Colonic mucosa (tissue), 4 donors: ENCODE measurements at regions not wholly inside any gene's neighbourhood (a gene's known extent, or its start where the extent isn't known, plus 50 kb on each side); places are given as distances from the start of the nearest gene placed in this dataset.

Source experiments
- DNase-seq: peaks from one replicate; pipeline ENCODE4 v3.0.0-alpha.2; 2020
- H3K27ac ChIP-seq: fragments of 200-600 bp; one replicate; pipeline ENCODE4 v1.8.0; 2021
- H3K27me3 ChIP-seq: fragments of 200-600 bp; one replicate; pipeline ENCODE4 v1.8.0; 2021
- H3K36me3 ChIP-seq: fragments of 200-600 bp; one replicate; pipeline ENCODE4 v1.8.0; 2021
- H3K4me1 ChIP-seq: fragments of 200-600 bp; one replicate; pipeline ENCODE4 v1.8.0; 2021; ENCODE audit warnings: mild to moderate bottlenecking
- H3K4me3 ChIP-seq: fragments of 200-600 bp; one replicate; pipeline ENCODE4 v1.8.0; 2021
- H3K9ac ChIP-seq, 2 donors: one replicate each; pipeline ENCODE4 v1.7.0; 2013; ENCODE audit warnings: control low read depth in 2 of 2, low read depth in 2 of 2, low read length in 2 of 2
- H3K9me3 ChIP-seq: fragments of 200-600 bp; one replicate; pipeline ENCODE4 v1.8.0; 2021
- intact Hi-C: fragments of 100-400 bp; cut with DNase I; formaldehyde crosslinking; loops from one replicate; pipeline ENCODE4 v1.14.1; 2022
- TF ChIP-seq, protein P1 (sequence below): fragments of 200-600 bp; IDR thresholded peaks from one replicate; pipeline ENCODE4 v1.8.0; 2022; ENCODE audit warnings: antibody characterized with exemption, mild to moderate bottlenecking
- donor health status: healthy.
- donor health status: DM: no; HTN: no; CAD: no.
- donor health status: DM: no; HTN: no; CAD: no.

DNA sequence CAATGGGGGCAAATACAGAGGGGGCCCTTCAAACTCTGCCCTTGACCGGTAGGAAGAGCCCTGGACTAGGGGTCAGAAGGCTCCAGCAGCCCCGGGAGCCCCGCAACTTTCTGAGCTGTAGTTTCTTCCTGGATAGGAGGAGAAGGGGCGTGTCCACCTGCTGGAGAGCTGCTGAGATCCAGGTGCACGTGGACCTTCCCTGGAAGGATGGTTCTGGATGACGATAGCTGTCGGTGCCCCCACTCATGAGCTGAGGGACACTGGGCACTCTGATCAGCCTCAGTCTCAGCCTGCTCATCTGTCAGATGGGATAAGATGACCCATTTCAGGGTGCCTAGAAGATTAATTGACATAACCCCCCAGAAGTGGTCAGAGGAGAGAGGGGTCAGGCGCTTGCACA, 125.2 kb upstream of the HDAC4 start:
- Histone ChIP-seq H3K9me3 (no peaks in the 10 kb centered on the region), H3K4me1 (no peaks in the 10 kb centered on the region), H3K36me3 (no peaks in the 10 kb centered on the region), H3K27ac (no peak overlapping the region), H3K27me3 (no peaks in the 10 kb centered on the region), H3K4me3 (no peak overlapping the region), H3K9ac (no peak overlapping the region)
- TF ChIP-seq, protein P1, sequence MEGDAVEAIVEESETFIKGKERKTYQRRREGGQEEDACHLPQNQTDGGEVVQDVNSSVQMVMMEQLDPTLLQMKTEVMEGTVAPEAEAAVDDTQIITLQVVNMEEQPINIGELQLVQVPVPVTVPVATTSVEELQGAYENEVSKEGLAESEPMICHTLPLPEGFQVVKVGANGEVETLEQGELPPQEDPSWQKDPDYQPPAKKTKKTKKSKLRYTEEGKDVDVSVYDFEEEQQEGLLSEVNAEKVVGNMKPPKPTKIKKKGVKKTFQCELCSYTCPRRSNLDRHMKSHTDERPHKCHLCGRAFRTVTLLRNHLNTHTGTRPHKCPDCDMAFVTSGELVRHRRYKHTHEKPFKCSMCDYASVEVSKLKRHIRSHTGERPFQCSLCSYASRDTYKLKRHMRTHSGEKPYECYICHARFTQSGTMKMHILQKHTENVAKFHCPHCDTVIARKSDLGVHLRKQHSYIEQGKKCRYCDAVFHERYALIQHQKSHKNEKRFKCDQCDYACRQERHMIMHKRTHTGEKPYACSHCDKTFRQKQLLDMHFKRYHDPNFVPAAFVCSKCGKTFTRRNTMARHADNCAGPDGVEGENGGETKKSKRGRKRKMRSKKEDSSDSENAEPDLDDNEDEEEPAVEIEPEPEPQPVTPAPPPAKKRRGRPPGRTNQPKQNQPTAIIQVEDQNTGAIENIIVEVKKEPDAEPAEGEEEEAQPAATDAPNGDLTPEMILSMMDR: no peak
- no peak for DNase-seq
- intact Hi-C loops: no loop called here

DNA sequence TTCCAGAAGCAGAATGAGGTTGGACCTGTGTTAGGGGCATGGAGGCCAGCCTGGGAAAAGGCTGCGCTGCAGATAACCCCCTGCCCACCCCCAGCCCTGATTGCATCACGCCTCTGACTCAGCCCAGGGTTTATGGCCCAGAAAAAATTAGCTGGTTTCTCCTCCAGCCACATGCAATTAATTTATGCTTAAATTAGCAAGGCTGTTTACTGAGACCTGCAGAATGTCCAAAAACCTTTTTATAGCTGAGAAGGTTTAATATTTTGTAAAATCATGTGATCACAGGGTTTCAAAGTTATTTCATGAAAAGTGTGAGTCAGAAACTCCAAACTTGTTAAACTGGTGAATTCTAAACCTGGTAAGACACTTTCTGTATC, 123.1 kb upstream of the HDAC4 start:
- TF ChIP-seq, protein P1: no peak
- no peak for DNase-seq
- H3K4me1 ChIP-seq: no peaks in the 10 kb centered on the region
- H3K4me3 ChIP-seq: no peak overlapping the region
- no peaks in the 10 kb centered on the region for H3K27me3 ChIP-seq
- intact Hi-C loops: no loop called here
- no peaks in the 10 kb centered on the region for H3K9me3 ChIP-seq
- no peak overlapping the region for H3K27ac ChIP-seq
- no peak overlapping the region for H3K9ac ChIP-seq
- no peaks in the 10 kb centered on the region for H3K36me3 ChIP-seq

GRCh38 chr2:239523147-239523953, 122.5 kb upstream of the HDAC4 start:
- TF ChIP-seq, protein P1: no peak
- Histone ChIP-seq H3K4me3 (no peak overlapping the region), H3K27me3 (no peaks in the 10 kb centered on the region), H3K27ac (no peak overlapping the region), H3K36me3 (no peaks in the 10 kb centered on the region), H3K4me1 (no peaks in the 10 kb centered on the region), H3K9me3 (no peaks in the 10 kb centered on the region), H3K9ac (no peak overlapping the region)
- no peak for DNase-seq
- intact Hi-C loops: no loop called here

GRCh38 chr2:239522740-239523119, 121.9 kb upstream of the HDAC4 start:
- no peaks in the 10 kb centered on the region for H3K27me3 ChIP-seq
- no peak for DNase-seq
- intact Hi-C loops: no loop called here
- H3K4me1 ChIP-seq: no peaks in the 10 kb centered on the region
- no peaks in the 10 kb centered on the region for H3K36me3 ChIP-seq
- no peak overlapping the region for H3K9ac ChIP-seq
- H3K4me3 ChIP-seq: no peak overlapping the region
- no peak overlapping the region for H3K27ac ChIP-seq
- H3K9me3 ChIP-seq: no peaks in the 10 kb centered on the region
- TF ChIP-seq, protein P1: no peak

DNA sequence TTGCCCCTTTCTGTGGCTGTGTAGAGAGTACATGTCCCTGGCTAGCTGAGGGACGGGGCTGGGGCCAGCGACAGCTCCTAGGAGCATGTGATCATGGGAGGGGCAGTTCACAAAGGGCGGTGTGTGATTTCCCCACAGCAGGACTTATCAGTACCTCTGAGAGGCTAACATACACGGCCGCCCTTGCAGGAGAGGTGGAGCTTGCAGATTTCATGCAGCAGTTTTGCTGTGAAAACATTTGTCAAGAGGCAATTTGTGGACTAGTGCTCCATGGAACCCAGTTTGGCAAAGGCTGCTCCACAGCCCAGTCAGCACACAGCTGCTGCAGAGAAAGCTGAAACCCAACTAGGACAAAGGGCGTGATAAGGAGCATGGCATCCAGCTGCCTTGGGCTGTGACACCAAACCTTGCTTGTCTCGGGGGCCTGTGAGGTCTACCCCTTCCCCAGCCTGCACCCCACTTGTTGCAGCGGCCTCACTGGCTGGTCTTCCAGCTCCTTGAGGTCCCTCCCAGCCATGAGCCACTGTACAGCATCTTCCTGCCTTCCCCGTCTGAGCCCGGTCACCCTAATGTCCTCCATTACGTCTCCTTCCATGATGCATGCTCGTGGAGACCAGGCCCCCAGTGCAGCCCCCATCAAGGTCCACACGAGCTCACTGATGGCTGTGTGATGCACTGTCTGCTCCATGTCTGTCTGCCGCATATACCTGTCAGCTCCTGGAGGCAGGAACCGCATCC, 121.4 kb upstream of the HDAC4 start:
- intact Hi-C loops: no loop called here
- Histone ChIP-seq H3K27ac (no peak overlapping the region), H3K27me3 (no peaks in the 10 kb centered on the region), H3K36me3 (no peaks in the 10 kb centered on the region), H3K9ac (no peak overlapping the region), H3K9me3 (no peaks in the 10 kb centered on the region), H3K4me1 (no peaks in the 10 kb centered on the region), H3K4me3 (no peak overlapping the region)
- TF ChIP-seq, protein P1: no peak
- no peak for DNase-seq
